ENCODE measurements at regions not wholly inside any gene's neighbourhood (a gene's known extent, or its start where the extent isn't known, plus 50 kb on each side); places are given as distances from the start of the nearest gene placed in this dataset.

DNA sequence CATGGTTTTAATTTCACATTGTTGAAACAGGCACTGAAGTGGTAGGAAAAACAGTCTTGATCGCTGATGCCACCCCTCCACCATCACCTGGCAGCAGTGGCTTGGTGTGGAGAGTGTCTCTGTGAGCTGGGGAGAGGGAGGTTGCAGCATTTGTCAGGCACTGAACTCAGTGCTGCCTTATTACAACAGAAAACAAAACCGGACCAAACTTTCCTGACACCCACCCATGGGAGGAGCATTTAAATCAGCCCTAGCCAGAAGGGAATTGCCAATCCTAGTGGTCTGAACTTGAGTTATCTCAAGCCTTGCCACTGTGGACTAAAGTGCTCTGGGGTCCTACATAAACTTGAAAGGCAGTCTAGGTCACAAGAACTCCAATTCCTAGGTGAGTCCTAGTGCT, 103.0 kb upstream of the LGALSL start:
- Histone ChIP-seq H3K4me3 (no peak overlapping the region), H3K4me1 (ENCODE audit: low read depth) (no peaks in the 10 kb centered on the region), H3K27ac (no peak overlapping the region), H3K27me3 (peaks cover 38% of the 10 kb centered on the region), H3K36me3 (no peaks in the 10 kb centered on the region), H3K9me3 (ENCODE audit: low read depth) (no peaks in the 10 kb centered on the region)
- DNase-seq (ENCODE audit: low read depth in 1 of 2, low spot score in 1 of 2), result no peak
- TF ChIP-seq, protein P1, sequence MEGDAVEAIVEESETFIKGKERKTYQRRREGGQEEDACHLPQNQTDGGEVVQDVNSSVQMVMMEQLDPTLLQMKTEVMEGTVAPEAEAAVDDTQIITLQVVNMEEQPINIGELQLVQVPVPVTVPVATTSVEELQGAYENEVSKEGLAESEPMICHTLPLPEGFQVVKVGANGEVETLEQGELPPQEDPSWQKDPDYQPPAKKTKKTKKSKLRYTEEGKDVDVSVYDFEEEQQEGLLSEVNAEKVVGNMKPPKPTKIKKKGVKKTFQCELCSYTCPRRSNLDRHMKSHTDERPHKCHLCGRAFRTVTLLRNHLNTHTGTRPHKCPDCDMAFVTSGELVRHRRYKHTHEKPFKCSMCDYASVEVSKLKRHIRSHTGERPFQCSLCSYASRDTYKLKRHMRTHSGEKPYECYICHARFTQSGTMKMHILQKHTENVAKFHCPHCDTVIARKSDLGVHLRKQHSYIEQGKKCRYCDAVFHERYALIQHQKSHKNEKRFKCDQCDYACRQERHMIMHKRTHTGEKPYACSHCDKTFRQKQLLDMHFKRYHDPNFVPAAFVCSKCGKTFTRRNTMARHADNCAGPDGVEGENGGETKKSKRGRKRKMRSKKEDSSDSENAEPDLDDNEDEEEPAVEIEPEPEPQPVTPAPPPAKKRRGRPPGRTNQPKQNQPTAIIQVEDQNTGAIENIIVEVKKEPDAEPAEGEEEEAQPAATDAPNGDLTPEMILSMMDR (IDR thresholded peaks at IDR 0.05; ENCODE audit: low read depth, low read length), result no peak

DNA sequence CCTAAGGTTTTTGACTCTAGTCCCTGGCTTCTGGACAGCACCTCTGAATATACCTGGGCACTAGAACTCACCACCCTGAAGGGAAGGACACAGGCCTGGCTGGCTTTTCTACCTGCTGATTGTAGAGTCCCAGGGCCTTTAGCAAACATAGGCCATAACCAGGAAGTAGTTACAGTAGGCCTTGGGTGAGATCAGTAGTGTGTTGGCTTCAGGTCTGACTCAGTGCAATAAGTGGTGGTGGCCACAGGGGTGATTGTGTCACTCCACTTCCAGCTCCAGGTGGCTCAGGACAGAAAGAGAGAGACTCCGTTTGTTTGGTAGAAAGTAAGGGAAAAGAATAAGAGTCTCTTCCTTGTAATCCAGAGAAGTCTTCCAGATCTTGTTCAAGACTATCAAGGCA, 101.7 kb upstream of the LGALSL start:
- DNase-seq (ENCODE audit: low read depth in 1 of 2, low spot score in 1 of 2), result no peak
- Histone ChIP-seq H3K4me1 (ENCODE audit: low read depth) (no peaks in the 10 kb centered on the region), H3K27me3 (peaks cover 42% of the 10 kb centered on the region), H3K27ac (no peak overlapping the region), H3K9me3 (ENCODE audit: low read depth) (no peaks in the 10 kb centered on the region), H3K4me3 (no peak overlapping the region), H3K36me3 (no peaks in the 10 kb centered on the region)
- TF ChIP-seq, protein P1 (IDR thresholded peaks at IDR 0.05; ENCODE audit: low read depth, low read length), result no peak

DNA sequence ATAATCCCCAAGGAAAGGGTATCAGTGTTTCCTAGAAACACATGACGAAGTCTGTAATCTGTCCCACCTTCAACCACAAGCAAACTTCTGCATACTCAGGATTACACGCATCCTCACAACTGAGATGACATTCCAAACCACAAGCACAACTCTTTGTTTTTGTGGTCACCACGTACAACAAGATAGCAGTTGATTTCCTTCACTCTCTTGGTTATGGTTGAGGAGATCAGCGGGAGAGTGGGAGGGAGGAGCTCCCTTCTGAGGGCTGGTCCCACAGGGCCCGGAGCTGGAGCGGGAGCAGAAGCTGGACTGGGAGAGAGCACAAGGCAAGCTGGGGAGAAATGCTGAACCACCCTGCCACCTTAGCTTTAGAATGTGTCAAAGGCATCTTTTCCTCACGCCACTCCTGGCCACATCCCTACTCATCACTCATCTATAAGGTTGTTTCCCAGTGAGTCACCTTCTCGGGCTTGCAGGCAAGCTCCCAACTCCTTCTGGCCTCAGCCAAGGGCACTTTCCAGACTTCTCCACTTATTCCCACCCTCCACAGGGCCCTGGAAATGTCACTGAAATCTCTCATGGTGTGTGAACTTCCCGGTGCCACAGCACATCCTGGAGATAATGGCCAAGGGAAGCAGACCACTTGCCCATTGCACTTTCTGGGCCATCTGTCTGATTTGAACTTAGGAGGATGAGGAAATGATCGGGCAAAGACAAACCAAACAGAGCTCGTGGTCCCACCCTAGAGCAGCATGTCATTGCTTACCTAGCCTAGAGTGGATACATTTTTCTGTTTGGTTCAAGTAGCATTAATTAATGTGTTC, 98.9 kb upstream of the LGALSL start:
- Histone ChIP-seq H3K36me3 (no peaks in the 10 kb centered on the region), H3K4me3 (no peak overlapping the region), H3K9me3 (ENCODE audit: low read depth) (no peaks in the 10 kb centered on the region), H3K27ac (no peak overlapping the region), H3K27me3 (peaks cover 54% of the 10 kb centered on the region), H3K4me1 (ENCODE audit: low read depth) (no peaks in the 10 kb centered on the region)
- TF ChIP-seq, protein P1 (IDR thresholded peaks at IDR 0.05; ENCODE audit: low read depth, low read length), result no peak
- DNase-seq (ENCODE audit: low read depth in 1 of 2, low spot score in 1 of 2), result peak in 1 of 2 donors; percentile 72

DNA sequence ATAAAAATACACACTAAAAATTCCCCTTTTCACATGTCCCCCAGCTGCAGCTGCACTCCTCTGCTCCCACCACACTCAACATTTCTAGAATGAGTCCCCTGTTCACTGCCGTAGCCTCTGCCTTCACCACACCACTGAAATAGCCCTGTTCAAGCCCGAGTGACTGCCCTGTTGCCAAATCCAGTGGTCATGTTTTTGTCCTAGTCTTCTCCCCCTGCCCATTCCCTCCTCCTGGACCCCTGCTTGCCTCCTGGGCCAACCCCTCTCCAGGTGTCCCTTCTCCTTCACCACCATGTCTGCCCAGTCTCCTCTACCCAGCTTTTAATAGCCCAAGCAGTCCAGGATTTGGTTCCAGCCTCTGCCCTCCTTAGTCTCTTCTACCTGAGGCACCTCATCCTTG, 97.1 kb upstream of the LGALSL start:
- H3K27ac ChIP-seq, result no peak overlapping the region
- H3K9me3 ChIP-seq (ENCODE audit: low read depth), result no peaks in the 10 kb centered on the region
- no peak for DNase-seq (ENCODE audit: low read depth in 1 of 2, low spot score in 1 of 2)
- TF ChIP-seq, protein P1 (IDR thresholded peaks at IDR 0.05; ENCODE audit: low read depth, low read length), result no peak
- H3K36me3 ChIP-seq, result no peaks in the 10 kb centered on the region
- H3K4me3 ChIP-seq, result no peak overlapping the region
- H3K27me3 ChIP-seq, result peaks cover 73% of the 10 kb centered on the region
- H3K4me1 ChIP-seq (ENCODE audit: low read depth), result no peaks in the 10 kb centered on the region

DNA sequence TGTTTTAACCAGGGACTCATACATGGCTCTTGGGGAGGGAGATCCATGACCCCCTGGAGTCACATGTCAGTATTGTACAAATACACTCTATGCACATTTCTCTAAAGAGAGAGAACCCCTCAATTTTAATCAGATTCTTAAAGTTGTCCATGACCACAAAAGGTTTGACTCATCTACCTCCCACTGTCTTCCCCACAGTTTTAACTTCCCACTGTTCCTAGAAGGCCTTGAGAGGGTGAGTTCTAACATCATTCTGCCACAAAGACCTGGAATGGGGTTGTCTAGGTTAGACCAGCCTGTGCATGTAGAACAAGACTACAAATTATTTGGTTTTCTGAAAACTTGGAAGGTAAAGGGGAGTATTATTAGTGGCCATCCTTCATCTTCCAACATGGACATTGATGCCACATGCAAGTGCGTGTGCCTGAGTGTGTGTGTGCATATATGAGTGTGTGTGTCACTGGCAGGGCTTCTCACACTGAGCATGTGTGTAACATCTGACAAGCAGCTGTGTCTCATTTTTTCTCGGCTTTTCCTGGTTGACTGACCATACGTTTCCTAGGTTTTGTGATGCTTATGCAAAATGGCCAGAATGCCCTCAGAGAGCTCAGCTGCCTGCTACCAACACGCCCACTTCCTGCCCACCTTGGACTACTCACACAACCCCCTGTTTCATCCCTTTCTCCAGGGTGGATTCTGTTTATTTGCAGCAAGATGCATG, 94.6 kb upstream of the LGALSL start:
- no peak for DNase-seq (ENCODE audit: low read depth in 1 of 2, low spot score in 1 of 2)
- H3K4me3 ChIP-seq, result no peak overlapping the region
- peaks cover 96% of the 10 kb centered on the region for H3K27me3 ChIP-seq
- H3K4me1 ChIP-seq (ENCODE audit: low read depth), result no peaks in the 10 kb centered on the region
- no peaks in the 10 kb centered on the region for H3K9me3 ChIP-seq (ENCODE audit: low read depth)
- TF ChIP-seq, protein P1 (IDR thresholded peaks at IDR 0.05; ENCODE audit: low read depth, low read length), result no peak
- H3K36me3 ChIP-seq, result no peaks in the 10 kb centered on the region
- H3K27ac ChIP-seq, result no peak overlapping the region
